Gastrocnemius medialis (tissue), 4 donors: ENCODE measurements at regions not wholly inside any gene's neighbourhood (a gene's known extent, or its start where the extent isn't known, plus 50 kb on each side); places are given as distances from the start of the nearest gene placed in this dataset.
"Not testable (repeated sequence)": the region's sequence is repeated elsewhere in the genome, so short reads cannot be mapped to it uniquely, and the experiment has no call there.

ENCODE experiments used
- ATAC-seq, 2 donors: fragments of 150-250 bp; one replicate each; pipeline ENCODE4 v1.9.1; 2016
- DNase-seq, 2 donors: peaks; one replicate each; pipeline ENCODE4 v3.0.0-alpha.2; 2019
- H3K27ac ChIP-seq, 4 donors: fragments of 200-600 bp; sonication (generic); 1 replicate in 1 of 4; 2 replicates in 3 of 4; pipeline ENCODE4 v1.5.1; 2016 to 2018; ENCODE audit warnings: mild to moderate bottlenecking in 2 of 4, moderate library complexity in 1 of 4
- H3K27me3 ChIP-seq, 3 donors: fragments of 200-600 bp; sonication (generic) in 2 of 3; 1 replicate in 1 of 3; 2 replicates in 2 of 3; pipeline versions ENCODE4 v1.5.1 to v1.6.0; 2016 to 2019; ENCODE audit warnings: mild to moderate bottlenecking in 1 of 3, moderate library complexity in 1 of 3
- H3K36me3 ChIP-seq, 2 donors: fragments of 200-600 bp; sonication (generic) in 1 of 2; one replicate each; pipeline ENCODE4 v1.5.1; 2017 to 2018
- H3K4me1 ChIP-seq, 2 donors: fragments of 200-600 bp; sonication (generic) in 1 of 2; one replicate each; pipeline ENCODE4 v1.5.1; 2016 to 2017; ENCODE audit warnings: mild to moderate bottlenecking in 2 of 2
- H3K4me3 ChIP-seq, 4 donors: fragments of 200-600 bp; sonication (generic) in 3 of 4; 1 replicate in 1 of 4; 2 replicates in 3 of 4; pipeline ENCODE4 v1.5.1; 2016 to 2019; ENCODE audit warnings: mild to moderate bottlenecking in 2 of 4
- H3K9me3 ChIP-seq, 3 donors: fragments of 200-600 bp; sonication (generic) in 2 of 3; 1 replicate in 1 of 3; 2 replicates in 2 of 3; pipeline ENCODE4 v1.5.1; 2016 to 2019
- POLR2A ChIP-seq, 2 donors: fragments of 450-650 bp; IDR thresholded peaks; one replicate each; pipeline ENCODE4 v1.6.1; 2017; ENCODE audit warnings: antibody characterized with exemption in 2 of 2, mild to moderate bottlenecking in 2 of 2, moderate library complexity in 2 of 2
- in situ Hi-C, 4 donors: fragments of 200-750 bp; cut with MboI; loops; one replicate each; pipeline versions ENCODE4 v1.15.0 to v1.8.0; 2017; ENCODE audit warnings: low sequenced_read_pairs in 4 of 4
- intact Hi-C: fragments of 100-400 bp; cut with DNase I; formaldehyde crosslinking; loops from one replicate; pipeline ENCODE4 v1.15.1; 2023; ENCODE audit warnings: low total_unique reads
- TF ChIP-seq, protein P1 (sequence below), 5 experiments: fragments of 450-650 bp in 3 of 5; fragments of 200-600 bp in 2 of 5; sonication (generic) in 2 of 5; IDR thresholded peaks in 4 of 5; conservative IDR thresholded peaks in 1 of 5; 1 replicate in 4 of 5; 2 replicates in 1 of 5; pipeline ENCODE4 v1.5.1; 2016 to 2019; ENCODE audit warnings: antibody characterized with exemption in 5 of 5, mild to moderate bottlenecking in 3 of 5, moderate library complexity in 3 of 5

DNA sequence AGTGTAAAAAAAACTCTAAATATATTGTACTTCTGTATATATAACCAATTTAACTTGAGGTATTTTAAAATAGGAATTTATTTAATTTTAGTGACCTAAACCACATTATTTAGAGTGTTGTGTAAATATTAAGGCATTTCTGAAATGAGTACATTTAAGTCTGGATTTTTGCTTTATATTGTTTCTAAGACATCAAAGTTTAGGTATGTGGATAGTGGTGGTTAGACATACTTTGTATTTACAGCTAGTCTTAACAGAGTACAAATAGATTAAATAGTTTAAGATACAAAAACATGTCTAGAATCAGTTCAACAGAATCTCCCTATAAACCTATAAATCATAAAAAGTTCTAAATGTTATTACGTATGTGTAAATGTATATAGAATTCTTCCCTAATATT, 588.5 kb downstream of the TRIML1 start:
- DNase-seq (no peak), ATAC-seq (no peak)
- TF ChIP-seq, protein P1, sequence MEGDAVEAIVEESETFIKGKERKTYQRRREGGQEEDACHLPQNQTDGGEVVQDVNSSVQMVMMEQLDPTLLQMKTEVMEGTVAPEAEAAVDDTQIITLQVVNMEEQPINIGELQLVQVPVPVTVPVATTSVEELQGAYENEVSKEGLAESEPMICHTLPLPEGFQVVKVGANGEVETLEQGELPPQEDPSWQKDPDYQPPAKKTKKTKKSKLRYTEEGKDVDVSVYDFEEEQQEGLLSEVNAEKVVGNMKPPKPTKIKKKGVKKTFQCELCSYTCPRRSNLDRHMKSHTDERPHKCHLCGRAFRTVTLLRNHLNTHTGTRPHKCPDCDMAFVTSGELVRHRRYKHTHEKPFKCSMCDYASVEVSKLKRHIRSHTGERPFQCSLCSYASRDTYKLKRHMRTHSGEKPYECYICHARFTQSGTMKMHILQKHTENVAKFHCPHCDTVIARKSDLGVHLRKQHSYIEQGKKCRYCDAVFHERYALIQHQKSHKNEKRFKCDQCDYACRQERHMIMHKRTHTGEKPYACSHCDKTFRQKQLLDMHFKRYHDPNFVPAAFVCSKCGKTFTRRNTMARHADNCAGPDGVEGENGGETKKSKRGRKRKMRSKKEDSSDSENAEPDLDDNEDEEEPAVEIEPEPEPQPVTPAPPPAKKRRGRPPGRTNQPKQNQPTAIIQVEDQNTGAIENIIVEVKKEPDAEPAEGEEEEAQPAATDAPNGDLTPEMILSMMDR (IDR thresholded peaks at IDR 0.05 in 4 of 5, conservative IDR thresholded peaks at IDR 0.05 in 1 of 5), result no peak
- no peak for TF ChIP-seq POLR2A (IDR thresholded peaks at IDR 0.05)
- in situ Hi-C loops, result no loop called here
- Histone ChIP-seq H3K4me1 (no peaks in the 10 kb centered on the region), H3K27ac (no peak overlapping the region), H3K27me3 (no peaks in the 10 kb centered on the region), H3K9me3 (no peaks in the 10 kb centered on the region), H3K4me3 (no peak overlapping the region), H3K36me3 (no peaks in the 10 kb centered on the region)
- intact Hi-C loops, result no loop called here

DNA sequence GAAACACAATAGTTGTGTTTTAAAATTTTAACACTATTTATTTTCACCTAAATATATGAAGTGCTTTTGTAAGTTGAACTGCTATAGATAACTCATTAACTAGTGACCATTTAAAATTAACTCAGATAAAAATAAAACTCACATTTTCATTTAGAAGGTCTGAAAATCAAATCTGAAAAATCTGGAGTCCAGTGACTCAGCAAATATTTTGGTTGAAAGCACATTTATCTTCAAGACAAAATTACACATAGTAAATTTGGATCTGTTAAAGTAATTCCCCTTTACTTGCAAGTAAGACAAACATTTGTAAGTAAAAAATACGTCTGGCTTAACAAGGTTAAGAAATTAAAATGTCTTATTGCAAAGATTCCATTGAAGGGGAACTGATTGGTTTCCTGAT, 589.1 kb downstream of the TRIML1 start:
- ATAC-seq, result no peak
- H3K36me3 ChIP-seq, result no peaks in the 10 kb centered on the region
- no peak overlapping the region for H3K4me3 ChIP-seq
- no peak for TF ChIP-seq POLR2A (IDR thresholded peaks at IDR 0.05)
- TF ChIP-seq, protein P1 (IDR thresholded peaks at IDR 0.05 in 4 of 5, conservative IDR thresholded peaks at IDR 0.05 in 1 of 5), result no peak
- H3K4me1 ChIP-seq, result no peaks in the 10 kb centered on the region
- no peak for DNase-seq
- H3K9me3 ChIP-seq, result no peaks in the 10 kb centered on the region
- in situ Hi-C loops (no loop called here), intact Hi-C loops (no loop called here)
- no peak overlapping the region for H3K27ac ChIP-seq
- H3K27me3 ChIP-seq, result no peaks in the 10 kb centered on the region

DNA sequence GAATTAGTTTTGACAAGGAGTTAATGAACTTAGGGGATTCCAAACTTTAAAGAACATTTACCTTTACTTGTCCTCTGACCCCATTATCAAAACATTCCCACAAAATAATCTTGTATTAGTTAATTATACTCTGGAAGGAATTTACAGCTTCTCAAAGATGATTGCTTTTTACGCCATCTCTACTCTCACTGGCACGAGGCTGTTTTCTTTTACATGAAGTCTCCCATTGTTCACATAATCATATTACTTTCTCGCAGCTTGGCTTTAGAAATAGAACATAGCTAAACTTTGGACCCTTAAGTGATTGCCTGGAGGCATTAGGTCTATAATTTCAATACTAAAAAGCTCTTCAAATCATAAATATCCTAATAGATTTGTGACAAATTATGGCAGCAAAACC, 592.9 kb downstream of the TRIML1 start:
- Histone ChIP-seq H3K27me3 (no peaks in the 10 kb centered on the region), H3K4me1 (no peaks in the 10 kb centered on the region), H3K9me3 (no peaks in the 10 kb centered on the region), H3K27ac (no peak overlapping the region), H3K4me3 (no peak overlapping the region), H3K36me3 (no peaks in the 10 kb centered on the region)
- DNase-seq (no peak), ATAC-seq (no peak)
- TF ChIP-seq POLR2A (IDR thresholded peaks at IDR 0.05), result no peak
- TF ChIP-seq, protein P1 (IDR thresholded peaks at IDR 0.05 in 4 of 5, conservative IDR thresholded peaks at IDR 0.05 in 1 of 5), result no peak
- intact Hi-C loops, result no loop called here
- in situ Hi-C loops, result no loop called here

DNA sequence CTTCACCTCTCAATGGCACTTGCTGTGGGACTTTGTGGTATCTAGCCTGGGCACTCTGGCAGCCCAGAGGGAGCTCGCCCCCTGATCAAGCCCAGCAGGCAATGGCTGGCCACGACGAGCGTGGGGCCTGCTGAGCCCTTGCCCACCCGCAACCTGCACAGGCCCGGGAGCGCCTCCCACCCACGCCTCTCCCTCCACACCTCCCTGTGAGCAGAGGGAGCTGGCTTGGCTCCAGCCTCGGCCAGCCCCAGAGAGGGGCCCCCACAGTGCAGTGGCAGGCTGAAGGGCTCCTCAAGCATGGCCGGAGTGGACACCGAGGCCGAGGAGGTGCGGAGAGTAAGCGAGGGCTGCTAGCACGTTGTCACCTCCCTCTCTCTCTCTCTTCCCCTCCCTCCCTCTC, 595.8 kb downstream of the TRIML1 start:
- in situ Hi-C loops, result no loop called here
- Histone ChIP-seq H3K9me3 (no peaks in the 10 kb centered on the region), H3K27ac (no peak overlapping the region), H3K27me3 (no peaks in the 10 kb centered on the region), H3K36me3 (no peaks in the 10 kb centered on the region), H3K4me3 (no peak overlapping the region), H3K4me1 (no peaks in the 10 kb centered on the region)
- DNase-seq, result no peak
- TF ChIP-seq, protein P1 (IDR thresholded peaks at IDR 0.05 in 4 of 5, conservative IDR thresholded peaks at IDR 0.05 in 1 of 5), result no peak
- no peak for TF ChIP-seq POLR2A (IDR thresholded peaks at IDR 0.05)
- ATAC-seq, result no peak
- intact Hi-C loops, result no loop called here

DNA sequence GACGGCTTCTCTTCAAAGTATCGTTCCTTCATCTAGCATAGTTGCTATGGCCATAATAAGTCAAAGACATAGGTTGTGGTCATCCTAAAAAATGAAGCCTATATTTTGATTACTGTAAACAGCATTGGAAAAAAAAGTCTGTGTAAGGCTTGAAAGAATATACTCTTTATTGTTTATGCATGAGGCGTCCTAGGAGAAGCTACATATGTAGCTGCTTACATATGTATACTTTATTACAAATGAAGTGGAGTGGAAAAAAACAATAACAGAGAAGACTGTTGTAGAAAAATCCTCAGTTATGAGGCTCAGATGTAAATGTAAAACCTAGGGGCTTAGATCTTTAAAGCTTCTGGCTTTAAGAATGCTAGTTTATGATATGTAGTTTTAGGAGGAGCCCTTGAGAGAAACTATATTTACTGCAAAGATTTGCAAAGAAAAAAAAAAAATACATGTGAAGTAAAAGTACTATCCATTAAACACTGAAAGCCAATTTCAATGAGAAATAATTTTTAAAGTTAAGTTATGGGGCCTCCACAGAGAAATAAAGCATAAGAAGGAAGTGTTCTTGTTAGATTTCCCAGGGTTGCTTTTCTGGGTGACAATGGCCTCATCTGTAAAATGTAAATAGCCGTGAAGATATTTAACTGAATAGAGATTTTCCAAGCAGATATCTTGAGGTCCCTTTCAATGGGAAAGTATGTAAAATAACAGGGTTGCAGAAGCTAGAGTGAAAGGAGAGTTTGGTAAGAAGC, 598.2 kb downstream of the TRIML1 start:
- Histone ChIP-seq H3K4me3 (no peak overlapping the region), H3K27ac (no peak overlapping the region), H3K4me1 (no peaks in the 10 kb centered on the region), H3K36me3 (no peaks in the 10 kb centered on the region), H3K27me3 (no peaks in the 10 kb centered on the region), H3K9me3 (no peaks in the 10 kb centered on the region)
- no peak for ATAC-seq
- DNase-seq, result no peak
- in situ Hi-C loops (no loop called here), intact Hi-C loops (no loop called here)
- TF ChIP-seq, protein P1 (IDR thresholded peaks at IDR 0.05 in 4 of 5, conservative IDR thresholded peaks at IDR 0.05 in 1 of 5), result no peak
- TF ChIP-seq POLR2A (IDR thresholded peaks at IDR 0.05), result no peak

DNA sequence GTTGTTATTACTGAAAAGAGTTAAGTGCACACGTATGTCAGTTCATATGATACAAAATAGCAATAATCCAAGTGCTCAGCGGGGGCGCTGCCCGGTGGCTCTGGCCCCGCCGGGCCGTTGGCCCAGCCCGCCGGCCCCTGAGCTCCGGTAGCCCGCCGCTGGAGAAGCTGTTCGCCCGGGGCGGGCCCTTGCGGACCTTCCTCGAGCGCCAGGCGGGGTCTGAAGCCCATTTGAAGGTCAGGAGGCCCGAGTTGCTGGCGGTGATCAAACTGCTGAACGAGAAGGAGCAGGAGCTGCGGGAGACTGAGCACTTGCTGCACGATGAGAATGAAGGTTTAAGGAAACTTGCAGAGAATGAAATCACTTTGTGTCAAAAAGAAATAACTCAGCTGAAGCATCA, 599.0 kb downstream of the TRIML1 start:
- H3K9me3 ChIP-seq, ATAC-seq, in situ Hi-C loops, H3K36me3 ChIP-seq, H3K27me3 ChIP-seq, H3K4me1 ChIP-seq, intact Hi-C loops, DNase-seq: not testable (repeated sequence)
- H3K4me3 ChIP-seq, result peak overlapping the region in 2 of 4 donors; percentile 36 to 54
- H3K27ac ChIP-seq, result peak overlapping the region in 1 of 4 donors; percentile 57

DNA sequence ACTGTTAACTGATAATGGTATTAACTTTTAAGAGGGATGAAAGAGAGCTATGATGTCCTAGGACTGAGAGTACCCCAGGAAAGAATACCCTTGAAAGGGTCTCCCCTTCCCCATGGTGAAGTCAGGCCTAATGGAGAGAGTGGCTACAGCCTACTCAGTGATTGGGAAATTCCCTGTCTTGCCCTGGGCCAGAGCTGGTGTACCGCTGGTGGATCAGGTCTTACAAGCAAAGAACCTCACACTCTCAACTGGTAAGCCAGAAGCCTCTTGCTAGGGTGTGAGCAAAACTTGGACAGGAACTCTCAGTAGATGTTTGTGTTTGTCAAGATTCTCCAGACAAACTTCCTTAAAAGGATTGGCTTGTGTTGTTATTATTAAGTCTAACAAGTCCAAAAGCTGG, 600.9 kb downstream of the TRIML1 start:
- H3K9me3 ChIP-seq, H3K36me3 ChIP-seq, H3K4me1 ChIP-seq, in situ Hi-C loops, H3K4me3 ChIP-seq, DNase-seq, intact Hi-C loops, ATAC-seq, H3K27ac ChIP-seq, H3K27me3 ChIP-seq: not testable (repeated sequence)
